ENCODE measurements at regions not wholly inside any gene's neighbourhood (a gene's known extent, or its start where the extent isn't known, plus 50 kb on each side); places are given as distances from the start of the nearest gene placed in this dataset.
"Not testable (repeated sequence)": the region's sequence is repeated elsewhere in the genome, so short reads cannot be mapped to it uniquely, and the experiment has no call there.

GRCh38 chr2:109726379-109727270 lies 67.5 kb upstream of the RGPD5 start:
- 60 to 82% (median 71%) methylated on average over 16 of the region's 16 CpGs for WGBS, 5 donors
- no peaks in the 10 kb centered on the region for H3K36me3 ChIP-seq
- H3K4me1 ChIP-seq = peaks cover 0 to 7% (median 0%) of the 10 kb centered on the region in 4 donors
- intact Hi-C loops (cut with DNase I; ENCODE audit: low total_unique reads) = no loop called here
- H3K4me3 ChIP-seq = no peak overlapping the region
- H3K27me3 ChIP-seq = peaks cover 0 to 6% (median 0%) of the 10 kb centered on the region in 3 donors
- H3K27ac ChIP-seq = no peak overlapping the region
- TF ChIP-seq POLR2AphosphoS5 (IDR thresholded peaks at IDR 0.05) = no peak
- TF ChIP-seq POLR2A (IDR thresholded peaks at IDR 0.05) = no peak
- no peak for TF ChIP-seq CTCF (IDR thresholded peaks at IDR 0.05)
- TF ChIP-seq EP300 (IDR thresholded peaks at IDR 0.05) = no peak
- DNase-seq = no peak
- H3K9me3 ChIP-seq = no peaks in the 10 kb centered on the region

GRCh38 chr2:109727929-109728447 lies 66.1 kb upstream of the RGPD5 start:
- H3K9me3 ChIP-seq = no peaks in the 10 kb centered on the region
- no peaks in the 10 kb centered on the region for H3K36me3 ChIP-seq
- H3K27ac ChIP-seq = no peak overlapping the region
- WGBS, 5 donors = 90 to 97% (median 94%) methylated on average over 4 of the region's 4 CpGs
- TF ChIP-seq EP300 (IDR thresholded peaks at IDR 0.05) = no peak
- TF ChIP-seq CTCF (IDR thresholded peaks at IDR 0.05) = no peak
- no peak for TF ChIP-seq POLR2A (IDR thresholded peaks at IDR 0.05)
- TF ChIP-seq POLR2AphosphoS5 (IDR thresholded peaks at IDR 0.05) = no peak
- no peaks in the 10 kb centered on the region for H3K4me1 ChIP-seq
- DNase-seq = no peak
- H3K27me3 ChIP-seq = peaks cover 0 to 6% (median 0%) of the 10 kb centered on the region in 3 donors
- no peak overlapping the region for H3K4me3 ChIP-seq
- intact Hi-C loops (cut with DNase I; ENCODE audit: low total_unique reads) = no loop called here

- 87 to 97% (median 92%) methylated on average over 14 of the region's 14 CpGs for WGBS, 5 donors
- DNase-seq = not testable (repeated sequence)
Observed at GRCh38 chr2:109733746-109734145, 60.4 kb upstream of the RGPD5 start.

GRCh38 chr2:109736177-109736827 lies 57.8 kb upstream of the RGPD5 start:
- Histone ChIP-seq H3K27me3 (no peaks in the 10 kb centered on the region), H3K9me3 (no peaks in the 10 kb centered on the region), H3K27ac (no peak overlapping the region), H3K4me3 (no peak overlapping the region), H3K4me1 (no peaks in the 10 kb centered on the region), H3K36me3 (no peaks in the 10 kb centered on the region)
- peak; percentile 55 to 75 for DNase-seq
- TF ChIP-seq CTCF (IDR thresholded peaks at IDR 0.05) (peak in 5 of 7 experiments; percentile 28 to 72 (median 58)), POLR2A (IDR thresholded peaks at IDR 0.05) (no peak)
- intact Hi-C loops (cut with DNase I; ENCODE audit: low total_unique reads) = no loop called here
- 45 to 53% (median 47%) methylated on average over 15 of the region's 15 CpGs for WGBS, 5 donors

More at GRCh38 chr2:109733746-109734145, 60.4 kb upstream of the RGPD5 start:
- H3K9me3 ChIP-seq, H3K27me3 ChIP-seq, H3K27ac ChIP-seq, H3K4me3 ChIP-seq, H3K36me3 ChIP-seq, H3K4me1 ChIP-seq: not testable (repeated sequence)
- intact Hi-C loops (cut with DNase I; ENCODE audit: low total_unique reads) = loop anchor here (5.0 kb wide), 1 partner anchor 196 kb away; no protein-coding TSS in a partner anchor
